ENCODE measurements at regions not wholly inside any gene's neighbourhood (a gene's known extent, or its start where the extent isn't known, plus 50 kb on each side); places are given as distances from the start of the nearest gene placed in this dataset.
"Not testable (repeated sequence)": the region's sequence is repeated elsewhere in the genome, so short reads cannot be mapped to it uniquely, and the experiment has no call there.

- not testable (repeated sequence) for H3K27ac Mint-ChIP-seq; H3K36me3 Mint-ChIP-seq; DNase-seq; H3K27me3 Mint-ChIP-seq (ENCODE audit: low read depth in 3 of 3); H3K4me3 Mint-ChIP-seq; H3K9me3 Mint-ChIP-seq; H3K4me1 Mint-ChIP-seq
These were observed 1283.0 kb downstream of the EFNA5 start for GRCh38 chr5:106387767-106388166.

GRCh38 chr5:106386287-106386686 is 1284.5 kb downstream of the EFNA5 start:
- Mint-ChIP-seq H3K9me3 (peaks cover 0 to 3% (median under 1%) of the 10 kb centered on the region in 6 donors), H3K4me1 (no peaks in the 10 kb centered on the region), H3K36me3 (no peaks in the 10 kb centered on the region), H3K27me3 (ENCODE audit: low read depth in 3 of 3) (no peaks in the 10 kb centered on the region), H3K4me3 (no peak overlapping the region), H3K27ac (no peak overlapping the region)
- DNase-seq, result no peak

GRCh38 chr5:106380736-106381135 is 1290.0 kb downstream of the EFNA5 start:
- H3K9me3 Mint-ChIP-seq, result peaks cover 0 to 7% (median 3%) of the 10 kb centered on the region in 6 donors
- H3K4me3 Mint-ChIP-seq, result no peak overlapping the region
- H3K27me3 Mint-ChIP-seq (ENCODE audit: low read depth in 3 of 3), result no peaks in the 10 kb centered on the region
- H3K4me1 Mint-ChIP-seq, result no peaks in the 10 kb centered on the region
- DNase-seq, result no peak
- H3K36me3 Mint-ChIP-seq, result no peaks in the 10 kb centered on the region
- no peak overlapping the region for H3K27ac Mint-ChIP-seq

GRCh38 chr5:106376522-106376921 is 1294.2 kb downstream of the EFNA5 start:
- Mint-ChIP-seq H3K4me3 (no peak overlapping the region), H3K9me3 (peaks cover 0 to 7% (median 1%) of the 10 kb centered on the region in 6 donors), H3K4me1 (no peaks in the 10 kb centered on the region), H3K27ac (no peak overlapping the region), H3K27me3 (ENCODE audit: low read depth in 3 of 3) (no peaks in the 10 kb centered on the region), H3K36me3 (no peaks in the 10 kb centered on the region)
- DNase-seq, result no peak

- H3K36me3 Mint-ChIP-seq, result no peaks in the 10 kb centered on the region
These were observed 1295.8 kb downstream of the EFNA5 start for GRCh38 chr5:106374956-106375355.

GRCh38 chr5:106368021-106368420 is 1302.7 kb downstream of the EFNA5 start:
- no peaks in the 10 kb centered on the region for H3K27me3 Mint-ChIP-seq (ENCODE audit: low read depth in 3 of 3)
- H3K27ac Mint-ChIP-seq, result no peak overlapping the region
- H3K36me3 Mint-ChIP-seq, result no peaks in the 10 kb centered on the region
- peaks cover 0 to 18% (median 4%) of the 10 kb centered on the region in 6 donors for H3K9me3 Mint-ChIP-seq
- H3K4me1 Mint-ChIP-seq, result no peaks in the 10 kb centered on the region
- no peak overlapping the region for H3K4me3 Mint-ChIP-seq
- no peak for DNase-seq

More at GRCh38 chr5:106374956-106375355, 1295.8 kb downstream of the EFNA5 start:
- DNase-seq, result no peak
- H3K9me3 Mint-ChIP-seq, result peaks cover 0 to 13% (median 2%) of the 10 kb centered on the region in 6 donors
- H3K4me3 Mint-ChIP-seq, result no peak overlapping the region
- no peaks in the 10 kb centered on the region for H3K4me1 Mint-ChIP-seq
- no peak overlapping the region for H3K27ac Mint-ChIP-seq
- H3K27me3 Mint-ChIP-seq (ENCODE audit: low read depth in 3 of 3), result no peaks in the 10 kb centered on the region

- H3K27ac Mint-ChIP-seq, result no peak overlapping the region
- DNase-seq, result no peak
- H3K27me3 Mint-ChIP-seq (ENCODE audit: low read depth in 3 of 3), result no peaks in the 10 kb centered on the region
- no peaks in the 10 kb centered on the region for H3K4me1 Mint-ChIP-seq
- peaks cover 0 to 25% (median 7%) of the 10 kb centered on the region in 6 donors for H3K9me3 Mint-ChIP-seq
- no peak overlapping the region for H3K4me3 Mint-ChIP-seq
- no peaks in the 10 kb centered on the region for H3K36me3 Mint-ChIP-seq
These were observed 1303.5 kb downstream of the EFNA5 start for GRCh38 chr5:106367281-106367680.

GRCh38 chr5:106363578-106363977 is 1307.2 kb downstream of the EFNA5 start:
- Mint-ChIP-seq H3K4me1 (no peaks in the 10 kb centered on the region), H3K9me3 (peaks cover 0 to 27% (median 9%) of the 10 kb centered on the region in 6 donors), H3K36me3 (peaks cover 0 to 3% (median 0%) of the 10 kb centered on the region in 3 donors)

GRCh38 chr5:106361905-106362304 is 1308.8 kb downstream of the EFNA5 start:
- Mint-ChIP-seq H3K4me1 (no peaks in the 10 kb centered on the region), H3K9me3 (peaks cover 0 to 30% (median 7%) of the 10 kb centered on the region in 6 donors), H3K27ac (no peak overlapping the region), H3K4me3 (no peak overlapping the region), H3K36me3 (peaks cover 0 to 3% (median 0%) of the 10 kb centered on the region in 3 donors), H3K27me3 (ENCODE audit: low read depth in 3 of 3) (no peaks in the 10 kb centered on the region)
- DNase-seq, result no peak

More at GRCh38 chr5:106363578-106363977, 1307.2 kb downstream of the EFNA5 start:
- H3K4me3 Mint-ChIP-seq, result no peak overlapping the region
- no peak for DNase-seq
- no peak overlapping the region for H3K27ac Mint-ChIP-seq
- no peaks in the 10 kb centered on the region for H3K27me3 Mint-ChIP-seq (ENCODE audit: low read depth in 3 of 3)

GRCh38 chr5:106331415-106331814 is 1339.3 kb downstream of the EFNA5 start:
- H3K9me3 Mint-ChIP-seq, result peaks cover under 1 to 7% (median 6%) of the 10 kb centered on the region in 6 donors
- no peaks in the 10 kb centered on the region for H3K36me3 Mint-ChIP-seq
- no peak for DNase-seq
- no peaks in the 10 kb centered on the region for H3K27me3 Mint-ChIP-seq (ENCODE audit: low read depth in 3 of 3)
- no peak overlapping the region for H3K27ac Mint-ChIP-seq
- H3K4me3 Mint-ChIP-seq, result no peak overlapping the region
- no peaks in the 10 kb centered on the region for H3K4me1 Mint-ChIP-seq

- no peak for DNase-seq
- H3K27me3 Mint-ChIP-seq (ENCODE audit: low read depth in 3 of 3), result no peaks in the 10 kb centered on the region
- H3K4me3 Mint-ChIP-seq, result no peak overlapping the region
- no peaks in the 10 kb centered on the region for H3K36me3 Mint-ChIP-seq
- no peaks in the 10 kb centered on the region for H3K4me1 Mint-ChIP-seq
- no peak overlapping the region for H3K27ac Mint-ChIP-seq
- peaks cover 0 to 10% (median 7%) of the 10 kb centered on the region in 6 donors for H3K9me3 Mint-ChIP-seq
These were observed 1346.4 kb downstream of the EFNA5 start for GRCh38 chr5:106324356-106324755.

- no peak overlapping the region for H3K27ac Mint-ChIP-seq
- no peak for DNase-seq
- no peaks in the 10 kb centered on the region for H3K36me3 Mint-ChIP-seq
- no peaks in the 10 kb centered on the region for H3K4me1 Mint-ChIP-seq
- no peak overlapping the region for H3K4me3 Mint-ChIP-seq
- no peaks in the 10 kb centered on the region for H3K27me3 Mint-ChIP-seq (ENCODE audit: low read depth in 3 of 3)
- H3K9me3 Mint-ChIP-seq, result peaks cover 0 to 8% (median 5%) of the 10 kb centered on the region in 6 donors
These were observed 1349.5 kb downstream of the EFNA5 start for GRCh38 chr5:106321242-106321641.

GRCh38 chr5:106314221-106314824 is 1356.4 kb downstream of the EFNA5 start:
- Mint-ChIP-seq H3K36me3 (no peaks in the 10 kb centered on the region), H3K27ac (no peak overlapping the region), H3K9me3 (peaks cover 0 to 5% (median 3%) of the 10 kb centered on the region in 6 donors), H3K27me3 (ENCODE audit: low read depth in 3 of 3) (peaks cover 0 to 2% (median 0%) of the 10 kb centered on the region in 3 donors), H3K4me3 (no peak overlapping the region), H3K4me1 (no peaks in the 10 kb centered on the region)
- no peak for DNase-seq

GRCh38 chr5:106312360-106312759 is 1358.4 kb downstream of the EFNA5 start:
- H3K36me3 Mint-ChIP-seq, result no peaks in the 10 kb centered on the region
- H3K9me3 Mint-ChIP-seq, result peaks cover 0 to 5% (median 2%) of the 10 kb centered on the region in 6 donors
- DNase-seq, result no peak
- no peaks in the 10 kb centered on the region for H3K4me1 Mint-ChIP-seq
- peaks cover 0 to 2% (median 0%) of the 10 kb centered on the region in 3 donors for H3K27me3 Mint-ChIP-seq (ENCODE audit: low read depth in 3 of 3)
- no peak overlapping the region for H3K27ac Mint-ChIP-seq
- no peak overlapping the region for H3K4me3 Mint-ChIP-seq
